ENCODE measurements at regions not wholly inside any gene's neighbourhood (a gene's known extent, or its start where the extent isn't known, plus 50 kb on each side); places are given as distances from the start of the nearest gene placed in this dataset.
"Not testable (repeated sequence)": the region's sequence is repeated elsewhere in the genome, so short reads cannot be mapped to it uniquely, and the experiment has no call there.

GRCh38 chr1:196160066-196160795, 448.0 kb downstream of the KCNT2 start:
- no peaks in the 10 kb centered on the region for H3K9me3 Mint-ChIP-seq
- H3K4me1 Mint-ChIP-seq (ENCODE audit: low read depth) = no peaks in the 10 kb centered on the region
- DNase-seq (ENCODE audit: low spot score) = no peak
- no peak overlapping the region for H3K4me3 Mint-ChIP-seq
- H3K36me3 Mint-ChIP-seq (ENCODE audit: low read depth) = no peaks in the 10 kb centered on the region
- H3K27ac Mint-ChIP-seq = no peak overlapping the region
- no peaks in the 10 kb centered on the region for H3K27me3 Mint-ChIP-seq (ENCODE audit: low read depth)

GRCh38 chr1:196155586-196155985, 452.7 kb downstream of the KCNT2 start:
- no peaks in the 10 kb centered on the region for H3K4me1 Mint-ChIP-seq (ENCODE audit: low read depth)
- H3K36me3 Mint-ChIP-seq (ENCODE audit: low read depth) = no peaks in the 10 kb centered on the region
- no peaks in the 10 kb centered on the region for H3K9me3 Mint-ChIP-seq
- DNase-seq (ENCODE audit: low spot score) = no peak
- no peak overlapping the region for H3K27ac Mint-ChIP-seq
- no peaks in the 10 kb centered on the region for H3K27me3 Mint-ChIP-seq (ENCODE audit: low read depth)
- no peak overlapping the region for H3K4me3 Mint-ChIP-seq

GRCh38 chr1:196152975-196153374, 455.3 kb downstream of the KCNT2 start:
- Mint-ChIP-seq H3K27me3 (ENCODE audit: low read depth) (no peaks in the 10 kb centered on the region), H3K4me1 (ENCODE audit: low read depth) (no peaks in the 10 kb centered on the region), H3K27ac (no peak overlapping the region), H3K9me3 (no peaks in the 10 kb centered on the region), H3K4me3 (no peak overlapping the region), H3K36me3 (ENCODE audit: low read depth) (no peaks in the 10 kb centered on the region)
- DNase-seq (ENCODE audit: low spot score) = no peak

- no peaks in the 10 kb centered on the region for H3K27me3 Mint-ChIP-seq (ENCODE audit: low read depth)
- H3K27ac Mint-ChIP-seq = no peak overlapping the region
- no peaks in the 10 kb centered on the region for H3K9me3 Mint-ChIP-seq
- H3K4me3 Mint-ChIP-seq = no peak overlapping the region
- DNase-seq (ENCODE audit: low spot score) = no peak
- H3K4me1 Mint-ChIP-seq (ENCODE audit: low read depth) = no peaks in the 10 kb centered on the region
- no peaks in the 10 kb centered on the region for H3K36me3 Mint-ChIP-seq (ENCODE audit: low read depth)
These were observed 456.2 kb downstream of the KCNT2 start for GRCh38 chr1:196152086-196152485.

- H3K4me1 Mint-ChIP-seq (ENCODE audit: low read depth) = no peaks in the 10 kb centered on the region
These were observed 459.8 kb downstream of the KCNT2 start for GRCh38 chr1:196148367-196148970.

GRCh38 chr1:196147530-196147929, 460.7 kb downstream of the KCNT2 start:
- no peaks in the 10 kb centered on the region for H3K9me3 Mint-ChIP-seq
- H3K4me1 Mint-ChIP-seq (ENCODE audit: low read depth) = no peaks in the 10 kb centered on the region
- no peak overlapping the region for H3K4me3 Mint-ChIP-seq
- DNase-seq (ENCODE audit: low spot score) = no peak
- H3K27me3 Mint-ChIP-seq (ENCODE audit: low read depth) = no peaks in the 10 kb centered on the region
- no peaks in the 10 kb centered on the region for H3K36me3 Mint-ChIP-seq (ENCODE audit: low read depth)
- no peak overlapping the region for H3K27ac Mint-ChIP-seq

More at GRCh38 chr1:196148367-196148970, 459.8 kb downstream of the KCNT2 start:
- Mint-ChIP-seq H3K27ac (no peak overlapping the region), H3K36me3 (ENCODE audit: low read depth) (no peaks in the 10 kb centered on the region), H3K4me3 (no peak overlapping the region), H3K27me3 (ENCODE audit: low read depth) (no peaks in the 10 kb centered on the region), H3K9me3 (no peaks in the 10 kb centered on the region)
- no peak for DNase-seq (ENCODE audit: low spot score)

- not testable (repeated sequence) for H3K27ac Mint-ChIP-seq; H3K27me3 Mint-ChIP-seq (ENCODE audit: low read depth); DNase-seq (ENCODE audit: low spot score)
These were observed 463.1 kb downstream of the KCNT2 start for GRCh38 chr1:196145151-196145550.

GRCh38 chr1:196144588-196144987, 463.7 kb downstream of the KCNT2 start:
- H3K27me3 Mint-ChIP-seq (ENCODE audit: low read depth) = no peaks in the 10 kb centered on the region
- no peaks in the 10 kb centered on the region for H3K9me3 Mint-ChIP-seq
- H3K4me1 Mint-ChIP-seq (ENCODE audit: low read depth) = no peaks in the 10 kb centered on the region
- DNase-seq (ENCODE audit: low spot score) = no peak
- no peaks in the 10 kb centered on the region for H3K36me3 Mint-ChIP-seq (ENCODE audit: low read depth)
- no peak overlapping the region for H3K27ac Mint-ChIP-seq
- no peak overlapping the region for H3K4me3 Mint-ChIP-seq

More at GRCh38 chr1:196145151-196145550, 463.1 kb downstream of the KCNT2 start:
- not testable (repeated sequence) for H3K9me3 Mint-ChIP-seq; H3K4me1 Mint-ChIP-seq (ENCODE audit: low read depth); H3K4me3 Mint-ChIP-seq; H3K36me3 Mint-ChIP-seq (ENCODE audit: low read depth)

- Mint-ChIP-seq H3K4me1 (ENCODE audit: low read depth) (no peaks in the 10 kb centered on the region), H3K27ac (no peak overlapping the region), H3K36me3 (ENCODE audit: low read depth) (no peaks in the 10 kb centered on the region), H3K27me3 (ENCODE audit: low read depth) (no peaks in the 10 kb centered on the region), H3K9me3 (no peaks in the 10 kb centered on the region), H3K4me3 (no peak overlapping the region)
- no peak for DNase-seq (ENCODE audit: low spot score)
These were observed 464.5 kb downstream of the KCNT2 start for GRCh38 chr1:196143602-196144342.

- Mint-ChIP-seq H3K9me3 (no peaks in the 10 kb centered on the region), H3K36me3 (ENCODE audit: low read depth) (no peaks in the 10 kb centered on the region), H3K4me3 (no peak overlapping the region), H3K27me3 (ENCODE audit: low read depth) (no peaks in the 10 kb centered on the region), H3K4me1 (ENCODE audit: low read depth) (no peaks in the 10 kb centered on the region), H3K27ac (no peak overlapping the region)
- DNase-seq (ENCODE audit: low spot score) = no peak
These were observed 466.1 kb downstream of the KCNT2 start for GRCh38 chr1:196142111-196142640.

GRCh38 chr1:196136396-196136795, 471.8 kb downstream of the KCNT2 start:
- H3K4me3 Mint-ChIP-seq = no peak overlapping the region
- no peaks in the 10 kb centered on the region for H3K36me3 Mint-ChIP-seq (ENCODE audit: low read depth)
- H3K27ac Mint-ChIP-seq = no peak overlapping the region
- no peaks in the 10 kb centered on the region for H3K27me3 Mint-ChIP-seq (ENCODE audit: low read depth)
- no peak for DNase-seq (ENCODE audit: low spot score)
- H3K4me1 Mint-ChIP-seq (ENCODE audit: low read depth) = no peaks in the 10 kb centered on the region
- no peaks in the 10 kb centered on the region for H3K9me3 Mint-ChIP-seq

GRCh38 chr1:196131691-196132090, 476.5 kb downstream of the KCNT2 start:
- no peak for DNase-seq (ENCODE audit: low spot score)
- H3K4me3 Mint-ChIP-seq = no peak overlapping the region
- H3K27me3 Mint-ChIP-seq (ENCODE audit: low read depth) = no peaks in the 10 kb centered on the region
- no peaks in the 10 kb centered on the region for H3K9me3 Mint-ChIP-seq
- H3K4me1 Mint-ChIP-seq (ENCODE audit: low read depth) = no peaks in the 10 kb centered on the region
- H3K36me3 Mint-ChIP-seq (ENCODE audit: low read depth) = no peaks in the 10 kb centered on the region
- H3K27ac Mint-ChIP-seq = no peak overlapping the region

GRCh38 chr1:196128835-196129234, 479.4 kb downstream of the KCNT2 start:
- H3K27ac Mint-ChIP-seq = no peak overlapping the region
- H3K36me3 Mint-ChIP-seq (ENCODE audit: low read depth) = no peaks in the 10 kb centered on the region
- no peak for DNase-seq (ENCODE audit: low spot score)
- H3K9me3 Mint-ChIP-seq = no peaks in the 10 kb centered on the region
- no peaks in the 10 kb centered on the region for H3K4me1 Mint-ChIP-seq (ENCODE audit: low read depth)
- no peak overlapping the region for H3K4me3 Mint-ChIP-seq
- no peaks in the 10 kb centered on the region for H3K27me3 Mint-ChIP-seq (ENCODE audit: low read depth)

- H3K36me3 Mint-ChIP-seq (ENCODE audit: low read depth) = no peaks in the 10 kb centered on the region
- H3K4me1 Mint-ChIP-seq (ENCODE audit: low read depth) = no peaks in the 10 kb centered on the region
- H3K27me3 Mint-ChIP-seq (ENCODE audit: low read depth) = no peaks in the 10 kb centered on the region
- no peak overlapping the region for H3K27ac Mint-ChIP-seq
- no peak overlapping the region for H3K4me3 Mint-ChIP-seq
- no peak for DNase-seq (ENCODE audit: low spot score)
- no peaks in the 10 kb centered on the region for H3K9me3 Mint-ChIP-seq
These were observed 487.1 kb downstream of the KCNT2 start for GRCh38 chr1:196121181-196121580.
